ENCODE measurements at regions not wholly inside any gene's neighbourhood (a gene's known extent, or its start where the extent isn't known, plus 50 kb on each side); places are given as distances from the start of the nearest gene placed in this dataset.
"Not testable (repeated sequence)": the region's sequence is repeated elsewhere in the genome, so short reads cannot be mapped to it uniquely, and the experiment has no call there.

- H3K27ac Mint-ChIP-seq; H3K27me3 Mint-ChIP-seq; H3K4me1 Mint-ChIP-seq; POLR2A ChIA-PET; CTCF ChIA-PET; DNase-seq; H3K36me3 Mint-ChIP-seq (ENCODE audit: low read depth); H3K4me3 Mint-ChIP-seq: not testable (repeated sequence)
- peaks cover 14% of the 10 kb centered on the region for H3K9me3 Mint-ChIP-seq
Measured at GRCh38 chr12:33166260-33166659, 269.7 kb upstream of the PKP2 start.

DNA sequence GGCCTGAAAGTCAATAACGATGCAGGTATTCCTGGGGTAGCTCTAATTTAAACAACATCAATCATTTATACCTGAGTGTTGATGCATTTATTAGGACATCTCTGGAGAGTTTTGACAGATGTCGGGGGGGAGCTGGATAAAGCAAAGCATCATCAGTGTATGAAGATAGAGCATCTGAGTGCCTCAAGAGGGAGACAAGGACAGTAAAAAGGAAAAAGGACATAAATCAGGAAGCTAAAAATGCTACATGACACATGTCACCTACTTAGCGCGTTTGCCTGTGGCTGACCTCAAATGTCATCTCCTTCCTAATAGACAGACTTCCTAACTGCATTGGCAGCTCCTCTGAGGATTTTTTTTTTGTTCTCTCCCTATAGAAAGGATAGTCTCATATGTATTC lies 259.5 kb upstream of the PKP2 start:
- no peak for DNase-seq
- no peak overlapping the region for H3K27ac Mint-ChIP-seq
- H3K27me3 Mint-ChIP-seq: no peaks in the 10 kb centered on the region
- no peaks in the 10 kb centered on the region for H3K4me1 Mint-ChIP-seq
- ChIA-PET CTCF (no interaction called here), POLR2A (no interaction called here)
- no peak overlapping the region for H3K4me3 Mint-ChIP-seq
- no peaks in the 10 kb centered on the region for H3K36me3 Mint-ChIP-seq (ENCODE audit: low read depth)
- H3K9me3 Mint-ChIP-seq: peaks cover 10% of the 10 kb centered on the region

GRCh38 chr12:33147292-33147691 lies 250.7 kb upstream of the PKP2 start:
- H3K27me3 Mint-ChIP-seq; H3K4me1 Mint-ChIP-seq; DNase-seq; H3K4me3 Mint-ChIP-seq; H3K27ac Mint-ChIP-seq; POLR2A ChIA-PET; H3K9me3 Mint-ChIP-seq; CTCF ChIA-PET; H3K36me3 Mint-ChIP-seq (ENCODE audit: low read depth): not testable (repeated sequence)

DNA sequence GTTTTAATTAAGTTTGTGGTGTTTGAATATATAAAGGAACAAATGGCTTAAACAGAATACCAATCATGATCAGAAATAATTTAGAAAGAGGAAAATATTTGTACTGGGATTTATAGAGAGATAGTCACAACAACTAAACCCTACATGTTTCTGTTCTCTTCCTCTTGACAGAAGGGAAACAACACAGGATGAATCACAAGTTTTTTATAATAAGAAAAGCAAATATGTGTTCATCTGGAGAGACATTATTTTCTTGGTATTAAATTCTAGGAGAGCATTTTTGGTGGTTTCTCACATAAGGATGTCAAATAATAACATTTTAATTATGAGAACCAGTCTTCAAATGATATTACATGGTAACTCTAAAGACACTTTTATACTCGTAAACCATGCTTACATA lies 232.9 kb upstream of the PKP2 start:
- H3K4me1 Mint-ChIP-seq: no peaks in the 10 kb centered on the region
- POLR2A ChIA-PET: no interaction called here
- no peak overlapping the region for H3K27ac Mint-ChIP-seq
- no peak for DNase-seq
- H3K36me3 Mint-ChIP-seq (ENCODE audit: low read depth): no peaks in the 10 kb centered on the region
- H3K4me3 Mint-ChIP-seq: no peak overlapping the region
- H3K27me3 Mint-ChIP-seq: no peaks in the 10 kb centered on the region
- no peaks in the 10 kb centered on the region for H3K9me3 Mint-ChIP-seq
- CTCF ChIA-PET: no interaction called here

DNA sequence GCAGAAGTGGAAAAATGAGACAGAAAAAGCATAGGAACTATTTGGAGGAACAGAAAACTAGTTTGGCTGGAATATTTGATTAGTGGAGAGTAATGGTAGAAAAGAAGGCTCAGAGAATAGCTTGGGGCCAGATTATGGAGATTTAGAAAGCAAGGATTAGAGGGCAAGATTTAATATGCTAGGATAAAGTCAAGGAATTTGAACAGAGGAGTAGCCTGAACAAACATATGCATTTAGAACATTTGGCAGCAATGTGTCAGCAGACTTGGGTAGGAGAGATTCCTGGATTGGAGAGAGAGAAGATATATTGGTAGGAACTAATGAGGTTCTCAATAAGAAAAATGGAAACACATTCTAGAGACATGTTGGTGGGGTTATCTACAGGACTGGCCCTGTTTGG lies 229.2 kb upstream of the PKP2 start:
- ChIA-PET CTCF (no interaction called here), POLR2A (no interaction called here)
- Mint-ChIP-seq H3K27me3 (no peaks in the 10 kb centered on the region), H3K4me1 (no peaks in the 10 kb centered on the region), H3K36me3 (ENCODE audit: low read depth) (no peaks in the 10 kb centered on the region), H3K9me3 (no peaks in the 10 kb centered on the region), H3K4me3 (no peak overlapping the region), H3K27ac (no peak overlapping the region)
- no peak for DNase-seq

DNA sequence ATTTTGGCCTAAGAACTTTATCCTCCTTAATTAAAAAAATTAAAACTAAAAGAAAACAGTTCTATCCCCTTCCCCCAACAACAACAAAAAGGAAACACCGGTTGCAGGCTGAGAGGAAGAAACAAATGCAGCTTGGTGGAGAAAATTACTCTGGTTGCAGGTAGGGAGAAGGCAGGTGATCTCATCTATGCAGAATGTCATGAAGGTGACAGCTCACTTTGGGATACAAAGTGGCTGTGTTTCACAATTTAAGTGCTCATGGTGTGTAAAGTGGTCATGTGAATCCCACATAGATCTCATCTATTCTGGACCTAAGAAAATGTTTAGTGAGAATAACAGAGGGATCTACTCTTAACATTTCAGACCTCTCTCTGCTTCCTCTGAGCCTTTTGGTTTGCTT lies 219.7 kb upstream of the PKP2 start:
- DNase-seq: no peak
- CTCF ChIA-PET: no interaction called here
- H3K27me3 Mint-ChIP-seq: no peaks in the 10 kb centered on the region

GRCh38 chr12:33115716-33116115 lies 219.1 kb upstream of the PKP2 start:
- CTCF ChIA-PET: no interaction called here
- DNase-seq: no peak
- H3K27me3 Mint-ChIP-seq: no peaks in the 10 kb centered on the region

More for the DNA sequence above, 219.7 kb upstream of the PKP2 start:
- Mint-ChIP-seq H3K27ac (no peak overlapping the region), H3K36me3 (ENCODE audit: low read depth) (no peaks in the 10 kb centered on the region), H3K4me1 (no peaks in the 10 kb centered on the region), H3K9me3 (no peaks in the 10 kb centered on the region), H3K4me3 (no peak overlapping the region)
- POLR2A ChIA-PET: no interaction called here

GRCh38 chr12:33111850-33112249 lies 215.3 kb upstream of the PKP2 start:
- Mint-ChIP-seq H3K9me3 (no peaks in the 10 kb centered on the region), H3K27me3 (no peaks in the 10 kb centered on the region), H3K4me1 (no peaks in the 10 kb centered on the region), H3K36me3 (ENCODE audit: low read depth) (no peaks in the 10 kb centered on the region), H3K4me3 (no peak overlapping the region), H3K27ac (no peak overlapping the region)
- DNase-seq: no peak
- CTCF ChIA-PET: no interaction called here
- POLR2A ChIA-PET: no interaction called here

More at GRCh38 chr12:33115716-33116115, 219.1 kb upstream of the PKP2 start:
- H3K36me3 Mint-ChIP-seq (ENCODE audit: low read depth): no peaks in the 10 kb centered on the region
- no peaks in the 10 kb centered on the region for H3K4me1 Mint-ChIP-seq
- POLR2A ChIA-PET: no interaction called here
- H3K9me3 Mint-ChIP-seq: no peaks in the 10 kb centered on the region
- no peak overlapping the region for H3K4me3 Mint-ChIP-seq
- H3K27ac Mint-ChIP-seq: no peak overlapping the region

GRCh38 chr12:33107827-33108226 lies 211.2 kb upstream of the PKP2 start:
- DNase-seq; H3K27ac Mint-ChIP-seq; H3K4me3 Mint-ChIP-seq; POLR2A ChIA-PET; H3K36me3 Mint-ChIP-seq (ENCODE audit: low read depth); H3K9me3 Mint-ChIP-seq; H3K27me3 Mint-ChIP-seq; H3K4me1 Mint-ChIP-seq: not testable (repeated sequence)
- CTCF ChIA-PET: interaction anchor here (0.6 kb wide), 1 partner anchor 114 kb away, joined by 4 read pairs; no protein-coding TSS in a partner anchor

GRCh38 chr12:33093534-33093933 lies 197.0 kb upstream of the PKP2 start:
- no peak overlapping the region for H3K27ac Mint-ChIP-seq
- POLR2A ChIA-PET: no interaction called here
- DNase-seq: no peak
- no peaks in the 10 kb centered on the region for H3K9me3 Mint-ChIP-seq
- CTCF ChIA-PET: no interaction called here
- H3K4me3 Mint-ChIP-seq: no peak overlapping the region
- H3K27me3 Mint-ChIP-seq: no peaks in the 10 kb centered on the region
- H3K36me3 Mint-ChIP-seq (ENCODE audit: low read depth): no peaks in the 10 kb centered on the region
- H3K4me1 Mint-ChIP-seq: no peaks in the 10 kb centered on the region

GRCh38 chr12:33087876-33088275 lies 191.3 kb upstream of the PKP2 start:
- H3K36me3 Mint-ChIP-seq (ENCODE audit: low read depth); H3K27me3 Mint-ChIP-seq; H3K4me1 Mint-ChIP-seq; CTCF ChIA-PET; H3K27ac Mint-ChIP-seq; DNase-seq; H3K9me3 Mint-ChIP-seq; H3K4me3 Mint-ChIP-seq; POLR2A ChIA-PET: not testable (repeated sequence)

DNA sequence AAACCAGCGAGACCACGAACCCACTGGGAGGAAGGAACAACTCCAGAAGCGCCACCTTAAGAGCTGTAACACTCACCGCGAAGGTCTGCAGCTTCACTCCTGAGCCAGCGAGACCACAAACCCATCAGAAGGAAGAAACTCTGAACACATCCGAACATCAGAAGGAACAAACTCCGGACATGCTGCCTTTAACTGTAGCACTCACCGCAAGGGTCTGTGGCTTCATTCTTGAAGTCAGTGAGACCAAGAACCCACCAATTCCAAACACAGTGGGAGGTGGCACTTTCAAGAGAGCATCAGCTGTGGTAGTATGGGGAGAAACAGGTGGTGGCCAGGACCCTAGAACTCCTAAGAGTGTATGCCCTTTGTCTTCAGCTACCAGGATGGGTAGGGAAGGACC lies 179.8 kb upstream of the PKP2 start:
- POLR2A ChIA-PET; CTCF ChIA-PET; H3K27ac Mint-ChIP-seq; H3K4me1 Mint-ChIP-seq; H3K36me3 Mint-ChIP-seq (ENCODE audit: low read depth); DNase-seq; H3K27me3 Mint-ChIP-seq; H3K4me3 Mint-ChIP-seq: not testable (repeated sequence)
- H3K9me3 Mint-ChIP-seq: peaks cover 13% of the 10 kb centered on the region

DNA sequence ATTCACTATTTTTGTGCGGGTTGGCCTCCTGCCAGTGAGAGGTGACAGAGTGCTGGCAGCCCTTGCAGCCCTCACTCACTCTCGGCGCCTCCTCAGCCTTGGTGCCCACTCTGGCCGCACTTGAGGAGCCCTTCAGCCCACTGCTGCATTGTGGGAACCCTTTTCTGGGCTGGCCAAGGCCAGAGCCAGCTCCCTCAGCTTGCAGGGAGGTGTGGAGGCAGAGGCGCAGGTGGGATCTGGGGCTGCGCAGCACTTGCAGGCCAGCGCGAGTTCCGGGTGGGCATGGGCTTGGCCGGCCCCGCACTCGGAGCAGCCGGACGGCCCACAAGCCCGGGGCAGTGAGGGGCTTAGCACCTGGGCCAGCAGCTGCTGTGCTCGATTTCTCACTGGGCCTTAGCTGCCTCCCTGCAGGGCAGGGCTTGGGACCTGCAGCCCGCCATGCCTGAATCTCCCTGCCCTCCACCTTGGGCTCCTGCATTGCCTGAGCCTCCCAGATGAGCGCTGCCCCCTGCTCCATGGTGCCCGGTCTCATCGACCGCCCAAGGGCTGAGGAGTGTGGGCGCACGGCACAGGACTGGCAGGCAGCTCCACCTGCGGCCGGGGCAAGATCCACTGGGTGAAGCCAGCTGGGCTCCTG lies 178.7 kb upstream of the PKP2 start:
- H3K36me3 Mint-ChIP-seq (ENCODE audit: low read depth); CTCF ChIA-PET; H3K4me1 Mint-ChIP-seq; H3K27me3 Mint-ChIP-seq; H3K4me3 Mint-ChIP-seq; H3K27ac Mint-ChIP-seq; POLR2A ChIA-PET; DNase-seq: not testable (repeated sequence)
- H3K9me3 Mint-ChIP-seq: peaks cover 13% of the 10 kb centered on the region

GRCh38 chr12:33061844-33062243 lies 165.3 kb upstream of the PKP2 start:
- no peaks in the 10 kb centered on the region for H3K36me3 Mint-ChIP-seq (ENCODE audit: low read depth)
- CTCF ChIA-PET: no interaction called here
- no peaks in the 10 kb centered on the region for H3K27me3 Mint-ChIP-seq
- peaks cover 5% of the 10 kb centered on the region for H3K9me3 Mint-ChIP-seq
- H3K4me1 Mint-ChIP-seq: no peaks in the 10 kb centered on the region
- no peak for DNase-seq
- H3K27ac Mint-ChIP-seq: no peak overlapping the region
- H3K4me3 Mint-ChIP-seq: no peak overlapping the region
- POLR2A ChIA-PET: no interaction called here

Data from activated CD4-positive, alpha-beta T cell treated with anti-CD3 and anti-CD28 coated beads, Interleukin-2, amount 10 ng/mL, durations not matched to agents 7 days and 5 days (primary cell).